Panc1 (cell line): ENCODE measurements at regions not wholly inside any gene's neighbourhood (a gene's known extent, or its start where the extent isn't known, plus 50 kb on each side); places are given as distances from the start of the nearest gene placed in this dataset.

Source experiments
- ATAC-seq: fragments of 200-7000 bp; cut with Tn5 transposase; 2 replicates; pipeline ENCODE4 v1.9.1; 2020; ENCODE audit warnings: mild to moderate bottlenecking, moderate library complexity
- BruUV-seq: library from RNA; stranded (reverse); fragments of 400-500 nt; replicated peaks from 2 replicates; lab custom pipeline; 2021; lab: Mats Ljungman, UMichigan
- CTCF ChIA-PET: fragments of 300-600 bp; sonication (Branson Sonifier 250); formaldehyde crosslinking; loops from one replicate; lab custom pipeline; 2022; ENCODE audit warnings: antibody characterized with exemption; lab: Charles Lee
- POLR2A ChIA-PET: fragments of 300-600 bp; sonication (Branson Sonifier 250); formaldehyde crosslinking; loops from one replicate; lab custom pipeline; 2022; ENCODE audit warnings: antibody characterized with exemption; lab: Charles Lee
- DNase-seq: peaks from one replicate; pipeline ENCODE4 v3.0.0-alpha.2; 2010; ENCODE audit warnings: low read depth, low spot score
- H3K27ac ChIP-seq: 2 replicates; pipeline ENCODE4 v1.5.1; 2011; ENCODE audit warnings: mild to moderate bottlenecking, low read length, inconsistent platforms
- H3K27me3 ChIP-seq: fragments of 200-500 bp; sonication (Bioruptor generic); 2 replicates; pipeline ENCODE4 v1.6.0; 2014; ENCODE audit warnings: low read length, inconsistent platforms; ENCODE audit not compliant: control insufficient read depth, insufficient read depth
- H3K36me3 ChIP-seq: fragments of 200-500 bp; sonication (Bioruptor generic); 2 replicates; pipeline ENCODE4 v1.5.1; 2014; ENCODE audit warnings: inconsistent platforms, mild to moderate bottlenecking, low read length, moderate library complexity; ENCODE audit not compliant: control insufficient read depth, insufficient read depth
- H3K4me1 ChIP-seq: 2 replicates; pipeline ENCODE4 v1.5.1; 2011; ENCODE audit warnings: inconsistent platforms, mild to moderate bottlenecking, low read length, moderate library complexity; ENCODE audit not compliant: control insufficient read depth, insufficient read depth
- H3K4me3 ChIP-seq, 2 experiments: 2 replicates each; pipeline ENCODE4 v1.5.1; 2011 to 2012; ENCODE audit warnings: low read depth in 2 of 2, low read length in 2 of 2, mild to moderate bottlenecking in 2 of 2, inconsistent platforms in 1 of 2, moderate library complexity in 1 of 2
- H3K9me3 ChIP-seq: fragments of 200-500 bp; sonication (Bioruptor generic); 2 replicates; pipeline ENCODE4 v1.5.1; 2014; ENCODE audit warnings: low read depth, mild to moderate bottlenecking, inconsistent platforms, low read length, moderate library complexity; ENCODE audit not compliant: control insufficient read depth, insufficient read depth
- POLR2AphosphoS5 ChIP-seq: IDR thresholded peaks from 2 replicates; pipeline ENCODE4 v1.6.1; 2012; ENCODE audit warnings: mild to moderate bottlenecking, low read depth, low read length, moderate library complexity
- SIN3A ChIP-seq: IDR thresholded peaks from 2 replicates; pipeline ENCODE4 v1.6.1; 2012; ENCODE audit warnings: low read depth, mild to moderate bottlenecking, low read length, moderate library complexity, borderline replicate concordance; ENCODE audit not compliant: insufficient read depth
- TCF7L2 ChIP-seq: IDR thresholded peaks from 2 replicates; pipeline ENCODE4 v1.6.1; 2011; ENCODE audit warnings: mild to moderate bottlenecking, low read depth, low read length, inconsistent platforms
- in situ Hi-C: cut with HindIII; loops from 2 replicates; pipeline ENCODE4 v1.10.0; 2016; ENCODE audit warnings: low sequenced_read_pairs, low pct_unique_long_range_greater_than_20kb
- intact Hi-C: fragments of 100-400 bp; cut with micrococcal nuclease; formaldehyde crosslinking; loops from one replicate; pipeline ENCODE4 v1.10.0; 2022; ENCODE audit not compliant: unreplicated experiment
- TF ChIP-seq, protein P1 (sequence below), 2 experiments: IDR thresholded peaks; 2 replicates each; pipeline ENCODE4 v1.6.1; 2011 to 2012; ENCODE audit warnings: low read depth in 2 of 2, control low read depth in 1 of 2, low read length in 1 of 2, mild to moderate bottlenecking in 1 of 2, moderate library complexity in 1 of 2; ENCODE audit not compliant: insufficient read depth in 1 of 2
- TF ChIP-seq, protein P2 (sequence below): fragments of 450-650 bp; IDR thresholded peaks from 2 replicates; pipeline ENCODE4 v1.5.1; 2017; ENCODE audit warnings: mild to moderate bottlenecking

DNA sequence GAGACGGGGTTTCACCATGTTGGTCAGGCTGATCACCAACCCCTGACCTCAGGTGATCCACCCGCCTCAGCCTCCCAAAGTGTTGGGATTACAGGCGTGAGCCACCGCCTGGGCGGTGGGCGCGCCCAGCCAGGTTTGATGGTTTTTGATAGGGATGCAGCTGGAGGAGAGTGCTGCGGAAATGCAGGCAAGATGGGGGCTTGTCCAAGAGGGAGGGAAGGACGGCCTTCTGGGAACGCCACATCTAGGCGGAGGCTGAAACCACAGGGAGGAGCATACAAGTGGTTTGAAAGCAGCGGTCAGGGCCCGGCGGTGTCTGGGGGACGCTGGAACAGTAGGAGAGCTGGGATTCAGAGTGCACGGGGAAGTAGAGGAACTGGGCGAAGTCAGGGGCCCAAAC, 134.6 kb downstream of the VRK1 start:
- no peaks in the 10 kb centered on the region for H3K4me1 ChIP-seq
- TF ChIP-seq, protein P1, sequence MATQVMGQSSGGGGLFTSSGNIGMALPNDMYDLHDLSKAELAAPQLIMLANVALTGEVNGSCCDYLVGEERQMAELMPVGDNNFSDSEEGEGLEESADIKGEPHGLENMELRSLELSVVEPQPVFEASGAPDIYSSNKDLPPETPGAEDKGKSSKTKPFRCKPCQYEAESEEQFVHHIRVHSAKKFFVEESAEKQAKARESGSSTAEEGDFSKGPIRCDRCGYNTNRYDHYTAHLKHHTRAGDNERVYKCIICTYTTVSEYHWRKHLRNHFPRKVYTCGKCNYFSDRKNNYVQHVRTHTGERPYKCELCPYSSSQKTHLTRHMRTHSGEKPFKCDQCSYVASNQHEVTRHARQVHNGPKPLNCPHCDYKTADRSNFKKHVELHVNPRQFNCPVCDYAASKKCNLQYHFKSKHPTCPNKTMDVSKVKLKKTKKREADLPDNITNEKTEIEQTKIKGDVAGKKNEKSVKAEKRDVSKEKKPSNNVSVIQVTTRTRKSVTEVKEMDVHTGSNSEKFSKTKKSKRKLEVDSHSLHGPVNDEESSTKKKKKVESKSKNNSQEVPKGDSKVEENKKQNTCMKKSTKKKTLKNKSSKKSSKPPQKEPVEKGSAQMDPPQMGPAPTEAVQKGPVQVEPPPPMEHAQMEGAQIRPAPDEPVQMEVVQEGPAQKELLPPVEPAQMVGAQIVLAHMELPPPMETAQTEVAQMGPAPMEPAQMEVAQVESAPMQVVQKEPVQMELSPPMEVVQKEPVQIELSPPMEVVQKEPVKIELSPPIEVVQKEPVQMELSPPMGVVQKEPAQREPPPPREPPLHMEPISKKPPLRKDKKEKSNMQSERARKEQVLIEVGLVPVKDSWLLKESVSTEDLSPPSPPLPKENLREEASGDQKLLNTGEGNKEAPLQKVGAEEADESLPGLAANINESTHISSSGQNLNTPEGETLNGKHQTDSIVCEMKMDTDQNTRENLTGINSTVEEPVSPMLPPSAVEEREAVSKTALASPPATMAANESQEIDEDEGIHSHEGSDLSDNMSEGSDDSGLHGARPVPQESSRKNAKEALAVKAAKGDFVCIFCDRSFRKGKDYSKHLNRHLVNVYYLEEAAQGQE (IDR thresholded peaks at IDR 0.05; ENCODE audit: insufficient read depth in 1 of 2, low read depth in 2 of 2, low read length in 1 of 2), result no peak
- TF ChIP-seq, protein P2, sequence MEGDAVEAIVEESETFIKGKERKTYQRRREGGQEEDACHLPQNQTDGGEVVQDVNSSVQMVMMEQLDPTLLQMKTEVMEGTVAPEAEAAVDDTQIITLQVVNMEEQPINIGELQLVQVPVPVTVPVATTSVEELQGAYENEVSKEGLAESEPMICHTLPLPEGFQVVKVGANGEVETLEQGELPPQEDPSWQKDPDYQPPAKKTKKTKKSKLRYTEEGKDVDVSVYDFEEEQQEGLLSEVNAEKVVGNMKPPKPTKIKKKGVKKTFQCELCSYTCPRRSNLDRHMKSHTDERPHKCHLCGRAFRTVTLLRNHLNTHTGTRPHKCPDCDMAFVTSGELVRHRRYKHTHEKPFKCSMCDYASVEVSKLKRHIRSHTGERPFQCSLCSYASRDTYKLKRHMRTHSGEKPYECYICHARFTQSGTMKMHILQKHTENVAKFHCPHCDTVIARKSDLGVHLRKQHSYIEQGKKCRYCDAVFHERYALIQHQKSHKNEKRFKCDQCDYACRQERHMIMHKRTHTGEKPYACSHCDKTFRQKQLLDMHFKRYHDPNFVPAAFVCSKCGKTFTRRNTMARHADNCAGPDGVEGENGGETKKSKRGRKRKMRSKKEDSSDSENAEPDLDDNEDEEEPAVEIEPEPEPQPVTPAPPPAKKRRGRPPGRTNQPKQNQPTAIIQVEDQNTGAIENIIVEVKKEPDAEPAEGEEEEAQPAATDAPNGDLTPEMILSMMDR, result no peak
- TF ChIP-seq POLR2AphosphoS5 (no peak), TCF7L2 (no peak), SIN3A (no peak)
- no peaks in the 10 kb centered on the region for H3K36me3 ChIP-seq
- H3K27me3 ChIP-seq, result no peaks in the 10 kb centered on the region
- ChIA-PET CTCF (no interaction called here), POLR2A (no interaction called here)
- DNase-seq (no peak), ATAC-seq (no peak)
- intact Hi-C loops (no loop called here), in situ Hi-C loops (no loop called here)
- no peaks in the 10 kb centered on the region for H3K9me3 ChIP-seq
- BruUV-seq, result no TSS peak
- H3K27ac ChIP-seq, result no peak overlapping the region
- H3K4me3 ChIP-seq, result no peak overlapping the region

DNA sequence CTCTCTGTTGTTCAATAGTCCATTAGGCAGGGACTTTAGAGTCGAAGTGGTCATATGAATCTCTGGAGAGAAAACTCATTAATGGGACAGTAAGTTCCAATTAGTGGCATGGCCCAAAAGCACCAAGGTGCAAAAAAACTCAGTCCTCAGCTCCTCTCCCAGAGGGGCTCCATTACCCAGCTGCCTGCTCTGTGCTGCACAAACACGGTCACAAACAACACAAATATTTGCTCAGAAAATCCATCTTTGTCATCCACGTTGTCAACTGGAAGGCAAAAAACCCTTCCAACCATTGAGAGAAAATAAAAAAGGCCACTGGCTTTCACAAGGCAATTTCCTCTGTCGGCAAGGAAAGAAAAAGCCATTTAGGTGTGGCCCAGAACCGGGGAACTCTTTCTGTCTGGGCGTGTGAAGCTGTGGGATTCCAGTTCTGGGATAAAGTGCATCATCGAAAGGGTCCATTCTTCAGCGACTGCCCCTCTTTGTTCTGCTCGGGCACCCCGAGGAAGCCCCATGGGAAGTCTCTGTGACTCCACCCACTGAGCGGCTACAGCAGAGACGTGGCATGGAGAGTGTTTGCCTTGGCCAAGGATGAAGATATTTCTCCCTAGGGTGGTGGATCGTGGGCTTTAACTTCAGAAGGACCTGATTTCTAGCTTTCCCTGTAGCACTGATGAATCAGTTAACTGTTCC, 137.6 kb downstream of the VRK1 start:
- H3K27ac ChIP-seq, result no peak overlapping the region
- H3K9me3 ChIP-seq, result no peaks in the 10 kb centered on the region
- H3K4me3 ChIP-seq, result no peak overlapping the region
- intact Hi-C loops, result no loop called here
- no TSS peak for BruUV-seq
- no peaks in the 10 kb centered on the region for H3K4me1 ChIP-seq
- no peak for ATAC-seq
- CTCF ChIA-PET, result no interaction called here
- in situ Hi-C loops, result no loop called here
- POLR2A ChIA-PET, result no interaction called here
- TF ChIP-seq TCF7L2 (no peak), POLR2AphosphoS5 (no peak), SIN3A (no peak)
- TF ChIP-seq, protein P1 (IDR thresholded peaks at IDR 0.05; ENCODE audit: insufficient read depth in 1 of 2, low read depth in 2 of 2, low read length in 1 of 2), result no peak
- TF ChIP-seq, protein P2, result no peak
- H3K27me3 ChIP-seq, result no peaks in the 10 kb centered on the region
- no peak for DNase-seq
- no peaks in the 10 kb centered on the region for H3K36me3 ChIP-seq
